Bronchial epithelial cell (primary cell): ENCODE measurements at regions not wholly inside any gene's neighbourhood (a gene's known extent, or its start where the extent isn't known, plus 50 kb on each side); places are given as distances from the start of the nearest gene placed in this dataset.

Experiments
- DNase-seq: peaks from one replicate; pipeline ENCODE4 v3.0.0-alpha.2; 2010; ENCODE audit warnings: low read depth
- FAIRE-seq: peaks from 2 replicates; lab custom pipeline; 2011; peaks lifted over from hg19 to GRCh38; lab: Jason Lieb, UNC
- H3K27me3 ChIP-seq: 2 replicates; pipeline ENCODE4 v1.5.1; 2011; ENCODE audit warnings: low read length; ENCODE audit not compliant: control insufficient read depth, insufficient read depth
- H3K36me3 ChIP-seq: 2 replicates; pipeline ENCODE4 v1.5.1; 2011; ENCODE audit warnings: low read length; ENCODE audit not compliant: control insufficient read depth, insufficient read depth
- H3K4me3 ChIP-seq: 2 replicates; pipeline ENCODE4 v1.5.1; 2011; ENCODE audit warnings: mild to moderate bottlenecking, low read depth, low read length, control low read depth
- TF ChIP-seq, protein P1 (sequence below): IDR thresholded peaks from 2 replicates; pipeline ENCODE4 v1.5.1; 2011; ENCODE audit warnings: mild to moderate bottlenecking, moderate library complexity, low read length, control low read depth, inconsistent platforms; ENCODE audit not compliant: insufficient read depth, severe bottlenecking

DNA sequence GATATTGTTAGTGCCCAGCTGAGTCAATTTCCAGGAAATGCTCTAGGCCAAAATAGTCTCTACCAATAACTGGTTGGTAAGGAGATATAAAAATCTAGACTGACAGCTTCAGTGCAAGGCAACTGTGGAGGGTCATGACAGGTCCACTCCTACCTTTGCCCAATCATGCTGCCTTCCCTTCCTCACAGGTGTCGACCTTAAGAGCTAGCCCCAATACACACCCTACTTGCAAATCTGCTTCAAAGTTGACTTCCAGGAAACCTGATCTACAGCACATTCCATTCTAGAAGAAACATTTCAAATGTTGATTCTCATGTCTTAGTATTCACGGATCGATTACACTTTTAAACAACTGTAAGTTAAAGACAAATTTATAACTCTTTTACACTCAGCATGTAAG is 1455.5 kb downstream of the TECRL start:
- H3K36me3 ChIP-seq = no peaks in the 10 kb centered on the region
- DNase-seq (no peak), FAIRE-seq (no peak)
- H3K27me3 ChIP-seq = no peaks in the 10 kb centered on the region
- H3K4me3 ChIP-seq = no peak overlapping the region
- TF ChIP-seq, protein P1, sequence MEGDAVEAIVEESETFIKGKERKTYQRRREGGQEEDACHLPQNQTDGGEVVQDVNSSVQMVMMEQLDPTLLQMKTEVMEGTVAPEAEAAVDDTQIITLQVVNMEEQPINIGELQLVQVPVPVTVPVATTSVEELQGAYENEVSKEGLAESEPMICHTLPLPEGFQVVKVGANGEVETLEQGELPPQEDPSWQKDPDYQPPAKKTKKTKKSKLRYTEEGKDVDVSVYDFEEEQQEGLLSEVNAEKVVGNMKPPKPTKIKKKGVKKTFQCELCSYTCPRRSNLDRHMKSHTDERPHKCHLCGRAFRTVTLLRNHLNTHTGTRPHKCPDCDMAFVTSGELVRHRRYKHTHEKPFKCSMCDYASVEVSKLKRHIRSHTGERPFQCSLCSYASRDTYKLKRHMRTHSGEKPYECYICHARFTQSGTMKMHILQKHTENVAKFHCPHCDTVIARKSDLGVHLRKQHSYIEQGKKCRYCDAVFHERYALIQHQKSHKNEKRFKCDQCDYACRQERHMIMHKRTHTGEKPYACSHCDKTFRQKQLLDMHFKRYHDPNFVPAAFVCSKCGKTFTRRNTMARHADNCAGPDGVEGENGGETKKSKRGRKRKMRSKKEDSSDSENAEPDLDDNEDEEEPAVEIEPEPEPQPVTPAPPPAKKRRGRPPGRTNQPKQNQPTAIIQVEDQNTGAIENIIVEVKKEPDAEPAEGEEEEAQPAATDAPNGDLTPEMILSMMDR = no peak

DNA sequence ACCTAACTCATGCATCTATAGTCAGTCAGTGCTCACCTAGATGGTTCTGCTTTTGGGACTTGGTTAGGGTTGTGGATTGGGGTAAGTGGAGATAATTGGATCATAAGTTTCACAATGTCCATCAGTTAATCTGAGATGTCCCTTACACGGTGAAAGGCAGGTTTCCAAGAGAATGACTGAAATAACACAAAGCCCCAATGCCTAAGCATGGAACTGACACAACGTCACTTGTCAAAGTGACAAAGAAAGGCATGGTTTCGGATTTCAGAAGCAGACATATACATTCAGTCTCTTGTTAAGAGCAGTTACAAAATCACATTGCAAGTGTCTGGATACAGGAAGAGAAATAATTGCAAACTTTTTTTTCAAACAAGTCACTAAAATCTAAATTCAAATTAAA is 1456.9 kb downstream of the TECRL start:
- H3K27me3 ChIP-seq = no peaks in the 10 kb centered on the region
- TF ChIP-seq, protein P1 = no peak
- FAIRE-seq = no peak
- no peak for DNase-seq
- no peak overlapping the region for H3K4me3 ChIP-seq
- H3K36me3 ChIP-seq = no peaks in the 10 kb centered on the region

DNA sequence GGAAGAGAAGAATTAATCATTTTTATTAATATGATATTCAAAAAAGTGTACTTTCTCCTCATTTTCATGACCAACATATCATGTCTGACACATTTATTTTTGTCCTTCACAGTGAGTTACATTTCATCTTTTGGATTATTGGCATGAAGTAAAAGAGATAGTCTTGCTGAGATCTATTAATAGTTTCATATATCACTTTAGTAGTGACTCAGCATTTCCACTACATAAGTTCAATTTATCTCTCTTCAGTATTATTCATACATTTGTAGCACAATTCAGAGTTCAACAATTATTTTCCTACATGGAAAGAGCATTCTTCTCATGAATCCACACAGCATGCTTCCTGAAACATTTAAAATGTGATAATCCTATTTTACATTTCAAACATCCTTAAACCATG is 1461.1 kb downstream of the TECRL start:
- TF ChIP-seq, protein P1 = no peak
- no peak for DNase-seq
- H3K27me3 ChIP-seq = no peaks in the 10 kb centered on the region
- no peaks in the 10 kb centered on the region for H3K36me3 ChIP-seq
- H3K4me3 ChIP-seq = no peak overlapping the region
- FAIRE-seq = no peak

DNA sequence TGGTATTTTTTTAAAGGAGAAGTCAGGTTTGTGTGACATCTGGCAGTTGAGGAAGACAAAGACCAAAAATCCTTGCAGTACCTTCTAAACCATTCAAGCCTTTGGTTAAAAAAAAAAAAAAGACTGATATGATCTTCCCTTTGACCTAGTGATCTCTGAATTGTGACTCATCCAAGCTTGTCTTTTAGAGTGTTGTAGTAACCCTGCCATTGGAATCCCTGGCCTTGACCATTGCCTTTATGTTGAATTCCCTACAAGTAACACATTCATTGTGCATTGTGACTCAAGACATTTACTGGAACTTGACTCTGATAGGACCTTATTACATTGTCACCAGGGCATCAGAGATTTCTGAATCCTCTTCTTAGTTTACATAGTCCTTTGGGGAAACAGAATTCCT is 1469.0 kb downstream of the TECRL start:
- H3K4me3 ChIP-seq = no peak overlapping the region
- H3K36me3 ChIP-seq = no peaks in the 10 kb centered on the region
- DNase-seq (no peak), FAIRE-seq (no peak)
- H3K27me3 ChIP-seq = no peaks in the 10 kb centered on the region
- TF ChIP-seq, protein P1 = no peak

DNA sequence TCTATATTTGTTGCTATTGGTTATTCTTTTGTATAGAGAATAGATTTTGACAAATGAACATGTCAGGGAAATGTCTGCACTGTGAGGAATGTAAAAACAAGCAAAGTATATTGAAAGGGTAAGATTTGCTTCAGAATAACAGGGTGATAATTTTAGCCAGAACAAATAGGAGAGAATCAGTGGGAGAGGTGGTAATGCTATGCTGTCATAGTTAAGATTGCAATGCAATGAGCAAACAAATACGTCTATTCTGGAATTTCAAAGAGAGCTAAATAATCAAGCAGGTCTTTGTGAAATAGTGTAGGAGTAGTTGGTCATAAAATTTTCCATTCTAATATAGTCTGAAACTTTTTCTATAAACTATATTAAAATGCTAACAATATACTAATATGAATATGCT is 1478.4 kb downstream of the TECRL start:
- no peak for DNase-seq
- FAIRE-seq = no peak
- Histone ChIP-seq H3K4me3 (no peak overlapping the region), H3K36me3 (no peaks in the 10 kb centered on the region), H3K27me3 (no peaks in the 10 kb centered on the region)
- TF ChIP-seq, protein P1 = no peak

DNA sequence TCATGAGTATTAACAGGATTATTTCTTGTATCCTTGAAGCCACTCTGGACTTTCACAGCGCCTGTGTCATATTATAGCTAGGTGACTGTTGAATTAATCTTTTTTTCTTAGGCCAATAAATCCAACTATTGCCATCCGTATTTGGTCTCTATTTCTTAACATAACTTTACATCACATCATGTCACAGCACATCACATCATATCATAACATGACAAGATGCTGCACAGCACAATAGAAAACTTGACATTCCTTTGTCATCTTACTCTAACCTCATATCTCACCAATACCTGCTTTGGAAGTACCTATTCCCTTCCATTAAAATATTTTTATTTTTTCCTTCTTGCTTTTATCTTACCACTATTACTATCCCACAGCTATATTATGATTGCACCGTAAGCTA is 1480.8 kb downstream of the TECRL start:
- Histone ChIP-seq H3K36me3 (no peaks in the 10 kb centered on the region), H3K27me3 (no peaks in the 10 kb centered on the region), H3K4me3 (no peak overlapping the region)
- TF ChIP-seq, protein P1 = no peak
- DNase-seq (no peak), FAIRE-seq (no peak)
